A549 (cell line): ENCODE measurements at regions not wholly inside any gene's neighbourhood (a gene's known extent, or its start where the extent isn't known, plus 50 kb on each side); places are given as distances from the start of the nearest gene placed in this dataset.

Experiments
- ATAC-seq, 2 experiments: fragments of 200-7000 bp in 1 of 2; fragments of >200 bp in 1 of 2; cut with Nextera tagmentation in 1 of 2; cut with Tn5 transposase in 1 of 2; 3 replicates each; pipeline versions ENCODE4 v1.8.0 to v1.9.1; 2018 to 2020; ENCODE audit warnings: mild to moderate bottlenecking in 1 of 2, moderate library complexity in 1 of 2
- CTCF ChIA-PET: fragments of 300-600 bp; sonication (Branson Sonifier 250); formaldehyde crosslinking; extraction: SDS; loops from one replicate; lab custom pipeline; 2021; ENCODE audit warnings: antibody characterized with exemption, inconsistent platforms; lab: Yijun Ruan, JAX
- POLR2A ChIA-PET: fragments of 350-600 bp; formaldehyde crosslinking; extraction: SDS; loops from one replicate; lab custom pipeline; 2021; ENCODE audit warnings: antibody characterized with exemption, inconsistent platforms; lab: Yijun Ruan, JAX
- DNase-seq, 2 experiments: peaks; one replicate each; pipeline versions ENCODE4 v3.0.0 to v3.0.0-alpha.2; 2011 to 2016; ENCODE audit warnings: low read depth in 1 of 2, low spot score in 1 of 2
- FAIRE-seq: peaks from 2 replicates; lab custom pipeline; 2011; peaks lifted over from hg19 to GRCh38; lab: Jason Lieb, UNC
- H3K27ac ChIP-seq, 2 experiments: fragments of >200 bp; sonication (Bioruptor Twin); formaldehyde crosslinking; 3 replicates each; pipeline ENCODE4 v1.5.1; 2016 to 2017
- H3K4me1 ChIP-seq: fragments of >200 bp; sonication (Bioruptor Twin); formaldehyde crosslinking; 3 replicates; pipeline ENCODE4 v1.6.1; 2016
- H3K4me2 ChIP-seq: fragments of >200 bp; sonication (Bioruptor Twin); formaldehyde crosslinking; 3 replicates; pipeline ENCODE4 v1.6.1; 2016
- H3K4me3 ChIP-seq: fragments of >200 bp; sonication (Bioruptor Twin); formaldehyde crosslinking; 3 replicates; pipeline ENCODE4 v1.5.1; 2016
- H3K9me3 ChIP-seq: fragments of >200 bp; sonication (Bioruptor Twin); formaldehyde crosslinking; 3 replicates; pipeline ENCODE4 v1.6.1; 2016
- ATOH8 ChIP-seq: fragments of 250-450 bp; sonication (Bioruptor Pico); IDR thresholded peaks from 2 replicates; pipeline ENCODE4 v1.5.0; 2020; ENCODE audit warnings: low read depth, mild to moderate bottlenecking, moderate library complexity
- CEBPB ChIP-seq, 2 experiments: fragments of >200 bp in 1 of 2; sonication (Bioruptor Twin) in 1 of 2; formaldehyde crosslinking in 1 of 2; IDR thresholded peaks; 2 replicates each; pipeline ENCODE4 v1.6.1; 2012 to 2016
- CHD4 ChIP-seq: fragments of 200-600 bp; sonication (generic); IDR thresholded peaks from 2 replicates; pipeline ENCODE4 v1.6.1; 2016; ENCODE audit warnings: antibody characterized with exemption, mild to moderate bottlenecking, borderline replicate concordance
- CTCF ChIP-seq: fragments of >200 bp; sonication (Bioruptor Twin); formaldehyde crosslinking; IDR thresholded peaks from 3 replicates; pipeline ENCODE4 v1.5.1; 2016
- E2F6 ChIP-seq: IDR thresholded peaks from 2 replicates; pipeline ENCODE4 v1.6.1; 2012; ENCODE audit warnings: low read depth, borderline replicate concordance
- EHMT2 ChIP-seq: fragments of 200-600 bp; sonication (generic); IDR thresholded peaks from 2 replicates; pipeline ENCODE4 v1.6.1; 2016; ENCODE audit warnings: antibody characterized with exemption, low read depth, mild to moderate bottlenecking, moderate library complexity
- EP300 ChIP-seq, 2 experiments: fragments of >200 bp; sonication (Bioruptor Twin); formaldehyde crosslinking; IDR thresholded peaks; 2 replicates in 1 of 2; 3 replicates in 1 of 2; pipeline ENCODE4 v1.6.1; 2016 to 2017
- FOSB ChIP-seq: fragments of 250-450 bp; sonication (Bioruptor Pico); IDR thresholded peaks from 2 replicates; pipeline ENCODE4 v1.5.0; 2020; ENCODE audit warnings: mild to moderate bottlenecking, moderate library complexity
- FOSL2 ChIP-seq, 2 experiments: fragments of 450-650 bp in 1 of 2; fragments of >200 bp in 1 of 2; sonication (Bioruptor Twin) in 1 of 2; formaldehyde crosslinking; IDR thresholded peaks; 2 replicates each; pipeline versions ENCODE4 v1.5.0 to v1.6.1; 2016 to 2020; ENCODE audit warnings: mild to moderate bottlenecking in 1 of 2, moderate library complexity in 1 of 2
- GATA3 ChIP-seq: IDR thresholded peaks from 2 replicates; pipeline ENCODE4 v1.6.1; 2012; ENCODE audit warnings: borderline replicate concordance
- HES2 ChIP-seq: fragments of >200 bp; sonication (Bioruptor Twin); formaldehyde crosslinking; IDR thresholded peaks from 2 replicates; pipeline ENCODE4 v1.6.1; 2016
- HMGXB4 ChIP-seq: fragments of 250-450 bp; sonication (Bioruptor Pico); IDR thresholded peaks from 2 replicates; pipeline ENCODE4 v1.5.0; 2021; ENCODE audit warnings: mild to moderate bottlenecking, moderate library complexity, borderline replicate concordance
- HOXB13 ChIP-seq: fragments of 250-450 bp; sonication (Bioruptor Pico); IDR thresholded peaks from 2 replicates; pipeline ENCODE4 v1.5.0; 2020; ENCODE audit warnings: low read depth, mild to moderate bottlenecking, moderate library complexity
- MAFK ChIP-seq: fragments of 450-650 bp; IDR thresholded peaks from 2 replicates; pipeline ENCODE4 v1.6.1; 2014; ENCODE audit not compliant: partially characterized antibody
- MAZ ChIP-seq: fragments of 150-350 bp; IDR thresholded peaks from 2 replicates; pipeline ENCODE4 v1.6.1; 2014; ENCODE audit warnings: antibody characterized with exemption, low read depth, low read length, borderline replicate concordance
- MYC ChIP-seq: IDR thresholded peaks from 2 replicates; pipeline ENCODE4 v1.6.1; 2012; ENCODE audit warnings: mild to moderate bottlenecking, inconsistent platforms, low read length, improper control_type of control experiment, borderline replicate concordance
- NR3C1 ChIP-seq: fragments of >200 bp; sonication (Bioruptor Twin); formaldehyde crosslinking; IDR thresholded peaks from 3 replicates; pipeline ENCODE4 v1.6.1; 2017
- PHF8 ChIP-seq: fragments of 200-600 bp; sonication (generic); IDR thresholded peaks from 2 replicates; pipeline ENCODE4 v1.6.1; 2016; ENCODE audit warnings: low read depth, mild to moderate bottlenecking, antibody characterized with exemption, moderate library complexity, borderline replicate concordance
- POLR2AphosphoS2 ChIP-seq: conservative IDR thresholded peaks from 2 replicates; pipeline ENCODE4 v1.6.1; 2012; ENCODE audit warnings: low read length, improper control_type of control experiment, inconsistent platforms
- RAD21 ChIP-seq, 2 experiments: fragments of >200 bp in 1 of 2; sonication (Bioruptor Twin) in 1 of 2; formaldehyde crosslinking in 1 of 2; IDR thresholded peaks in 1 of 2; conservative IDR thresholded peaks in 1 of 2; 2 replicates in 1 of 2; 3 replicates in 1 of 2; pipeline ENCODE4 v1.6.1; 2012 to 2018; ENCODE audit warnings: inconsistent platforms in 1 of 2
- SMC3 ChIP-seq: fragments of >200 bp; sonication (Bioruptor Twin); formaldehyde crosslinking; IDR thresholded peaks from 3 replicates; pipeline ENCODE4 v1.6.1; 2018; ENCODE audit warnings: inconsistent platforms
- SREBF2 ChIP-seq: fragments of 450-650 bp; IDR thresholded peaks from 2 replicates; pipeline ENCODE4 v1.6.1; 2014; ENCODE audit warnings: mild to moderate bottlenecking, moderate library complexity
- TFCP2L1 ChIP-seq: fragments of 250-450 bp; sonication (Bioruptor Pico); IDR thresholded peaks from 2 replicates; pipeline ENCODE4 v1.5.0; 2021; ENCODE audit warnings: mild to moderate bottlenecking
- TP53 ChIP-seq: fragments of 250-450 bp; sonication (Bioruptor Pico); IDR thresholded peaks from 2 replicates; pipeline ENCODE4 v1.5.0; 2021; ENCODE audit warnings: mild to moderate bottlenecking, moderate library complexity
- USF2 ChIP-seq: fragments of 450-650 bp; IDR thresholded peaks from 2 replicates; pipeline ENCODE4 v1.6.1; 2014; ENCODE audit warnings: antibody characterized with exemption
- ZC3H11A ChIP-seq: fragments of 450-650 bp; IDR thresholded peaks from 2 replicates; pipeline ENCODE4 v1.6.1; 2014; ENCODE audit warnings: antibody characterized with exemption, mild to moderate bottlenecking
- ZSCAN20 ChIP-seq: fragments of 250-450 bp; sonication (Bioruptor Pico); IDR thresholded peaks from 2 replicates; pipeline ENCODE4 v1.8.0; 2022; ENCODE audit warnings: mild to moderate bottlenecking, moderate library complexity
- WGBS: methylation state at CpG from one replicate; pipeline ENCODE4 v1.1.6; 2017; ENCODE audit errors: missing lambda C conversion rate; 5-methylcytosine and 5-hydroxymethylcytosine counted together

GRCh38 chr3:144295613-144296012 lies 324.0 kb downstream of the DIPK2A start:
- ATAC-seq, result no peak

GRCh38 chr3:144296808-144297207 lies 325.2 kb downstream of the DIPK2A start:
- ChIA-PET POLR2A (no interaction called here), CTCF (no interaction called here)
- FAIRE-seq, result no peak
- no peak for DNase-seq
- TF ChIP-seq FOSL2 (IDR thresholded peaks at IDR 0.05), result no peak
- no peak for TF ChIP-seq FOSL2 (CRISPR knock-in tag; IDR thresholded peaks at IDR 0.05)
- TF ChIP-seq E2F6, result no peak
- TF ChIP-seq ZSCAN20 (CRISPR knock-in tag), result no peak
- TF ChIP-seq USF2, result no peak
- TF ChIP-seq MYC, result no peak
- TF ChIP-seq POLR2AphosphoS2, result no peak
- TF ChIP-seq PHF8, result no peak
- TF ChIP-seq MAFK, result no peak
- TF ChIP-seq TFCP2L1 (CRISPR knock-in tag), result no peak
- no peak for TF ChIP-seq NR3C1
- no peak for TF ChIP-seq CTCF
- TF ChIP-seq ZC3H11A, result no peak
- no peak for TF ChIP-seq MAZ
- no peak for TF ChIP-seq SREBF2
- no peak for TF ChIP-seq TP53
- TF ChIP-seq CHD4, result no peak
- no peak for TF ChIP-seq CEBPB (IDR thresholded peaks at IDR 0.05)
- H3K4me1 ChIP-seq, result no peaks in the 10 kb centered on the region
- no peak overlapping the region for H3K4me2 ChIP-seq
- no peak for ATAC-seq
- H3K4me3 ChIP-seq, result no peak overlapping the region
- no peaks in the 10 kb centered on the region for H3K9me3 ChIP-seq
- no peak overlapping the region for H3K27ac ChIP-seq

More at GRCh38 chr3:144295613-144296012, 324.0 kb downstream of the DIPK2A start:
- POLR2A ChIA-PET, result no interaction called here
- H3K4me3 ChIP-seq, result no peak overlapping the region
- DNase-seq (no peak), FAIRE-seq (no peak)
- 33% methylated on average over 3 of the region's 3 CpGs for WGBS
- H3K4me2 ChIP-seq, result no peak overlapping the region
- no peaks in the 10 kb centered on the region for H3K4me1 ChIP-seq
- no peak for TF ChIP-seq HOXB13 (CRISPR knock-in tag)
- TF ChIP-seq RAD21 (conservative IDR thresholded peaks at IDR 0.05 in 1 of 2, IDR thresholded peaks at IDR 0.05 in 1 of 2), result no peak
- TF ChIP-seq POLR2AphosphoS2, result no peak
- no peak for TF ChIP-seq EP300 (IDR thresholded peaks at IDR 0.05)
- no peak for TF ChIP-seq GATA3
- no peak for TF ChIP-seq SMC3
- TF ChIP-seq FOSB, result no peak
- no peak for TF ChIP-seq HES2
- TF ChIP-seq HMGXB4, result no peak
- TF ChIP-seq ZC3H11A, result no peak
- TF ChIP-seq EHMT2, result no peak
- no peak for TF ChIP-seq ATOH8 (CRISPR knock-in tag)
- H3K27ac ChIP-seq, result no peak overlapping the region
- no peaks in the 10 kb centered on the region; the same call in 2 of the 3 replicates for H3K9me3 ChIP-seq
- CTCF ChIA-PET, result no interaction called here
